ENCODE measurements at regions not wholly inside any gene's neighbourhood (a gene's known extent, or its start where the extent isn't known, plus 50 kb on each side); places are given as distances from the start of the nearest gene placed in this dataset.

DNA sequence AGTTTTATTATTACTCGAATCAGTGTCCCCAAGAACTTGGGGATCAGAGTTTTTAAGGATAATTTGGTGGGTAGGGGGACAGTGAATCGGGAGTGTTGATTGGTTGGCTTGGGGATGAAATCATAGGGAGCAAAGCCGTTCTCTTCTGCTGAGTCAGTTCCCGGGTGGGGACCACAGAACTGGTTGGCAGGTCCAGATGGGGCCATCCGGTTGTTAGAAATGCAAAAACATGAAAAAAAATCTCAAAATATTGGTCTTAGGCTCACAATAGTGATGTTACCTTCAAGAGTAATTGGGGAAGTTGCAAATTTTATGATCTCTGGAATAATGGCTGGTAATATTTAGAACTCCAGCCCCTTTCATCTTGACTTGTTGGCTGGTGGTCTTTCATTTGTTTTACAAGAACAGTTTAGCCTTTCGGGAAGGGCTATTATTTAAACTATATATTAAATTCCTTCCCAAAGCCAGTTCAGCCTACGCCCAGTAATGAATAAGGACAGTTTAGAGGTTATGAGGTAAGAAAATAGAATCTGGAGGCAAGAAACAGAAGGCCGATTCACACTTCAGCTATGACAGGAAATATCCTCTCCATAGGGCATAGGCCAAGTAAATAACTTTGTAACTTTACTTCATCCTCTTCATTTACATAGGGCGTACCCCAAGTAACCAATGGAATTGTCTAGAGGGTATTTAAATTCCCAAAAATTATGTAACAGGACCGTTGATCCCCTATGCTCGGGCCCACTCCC lies 164.1 kb upstream of the STS start:
- TF ChIP-seq ZNF140 (tag by site-specific recombination; IDR thresholded peaks at IDR 0.05) (no peak), BCL11A (tag by site-specific recombination; IDR thresholded peaks at IDR 0.05; ENCODE audit: low read depth) (no peak), ZNF175 (tag by site-specific recombination; IDR thresholded peaks at IDR 0.05) (no peak), ZNF626 (tag by site-specific recombination; IDR thresholded peaks at IDR 0.05) (no peak), ZBTB1 (tag by site-specific recombination; IDR thresholded peaks at IDR 0.05) (no peak), ZNF366 (tag by site-specific recombination; conservative IDR thresholded peaks at IDR 0.05) (no peak)
- TF ChIP-seq, protein P1, sequence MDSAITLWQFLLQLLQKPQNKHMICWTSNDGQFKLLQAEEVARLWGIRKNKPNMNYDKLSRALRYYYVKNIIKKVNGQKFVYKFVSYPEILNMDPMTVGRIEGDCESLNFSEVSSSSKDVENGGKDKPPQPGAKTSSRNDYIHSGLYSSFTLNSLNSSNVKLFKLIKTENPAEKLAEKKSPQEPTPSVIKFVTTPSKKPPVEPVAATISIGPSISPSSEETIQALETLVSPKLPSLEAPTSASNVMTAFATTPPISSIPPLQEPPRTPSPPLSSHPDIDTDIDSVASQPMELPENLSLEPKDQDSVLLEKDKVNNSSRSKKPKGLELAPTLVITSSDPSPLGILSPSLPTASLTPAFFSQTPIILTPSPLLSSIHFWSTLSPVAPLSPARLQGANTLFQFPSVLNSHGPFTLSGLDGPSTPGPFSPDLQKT (IDR thresholded peaks at IDR 0.05; ENCODE audit: borderline replicate concordance, low read depth, low read length) = no peak
